ENCODE measurements at regions not wholly inside any gene's neighbourhood (a gene's known extent, or its start where the extent isn't known, plus 50 kb on each side); places are given as distances from the start of the nearest gene placed in this dataset.

- TF ChIP-seq CTCF (IDR thresholded peaks at IDR 0.05) (no peak), ZFX (IDR thresholded peaks at IDR 0.05; ENCODE audit: borderline replicate concordance) (no peak)
Measured at GRCh38 chr2:157077753-157078350, 179.7 kb upstream of the GALNT5 start.

Data from 22Rv1 (cell line).